SU-DHL-6 (cell line): ENCODE measurements at regions not wholly inside any gene's neighbourhood (a gene's known extent, or its start where the extent isn't known, plus 50 kb on each side); places are given as distances from the start of the nearest gene placed in this dataset.

Experiments
- EZH2phosphoT487 ChIP-seq: fragments of 200-600 bp; sonication (generic), shearing (Covaris generic); conservative IDR thresholded peaks from 2 replicates; pipeline ENCODE4 v1.6.1; 2018; ENCODE audit warnings: mild to moderate bottlenecking, antibody characterized with exemption, low read length, moderate library complexity, mixed read lengths
- TF ChIP-seq, protein P1 (sequence below): fragments of 200-600 bp; sonication (generic); IDR thresholded peaks from one replicate; pipeline ENCODE4 v1.5.1; 2017; ENCODE audit warnings: antibody characterized with exemption, mild to moderate bottlenecking, low read length, moderate library complexity; ENCODE audit not compliant: insufficient read depth, poor library complexity, severe bottlenecking

DNA sequence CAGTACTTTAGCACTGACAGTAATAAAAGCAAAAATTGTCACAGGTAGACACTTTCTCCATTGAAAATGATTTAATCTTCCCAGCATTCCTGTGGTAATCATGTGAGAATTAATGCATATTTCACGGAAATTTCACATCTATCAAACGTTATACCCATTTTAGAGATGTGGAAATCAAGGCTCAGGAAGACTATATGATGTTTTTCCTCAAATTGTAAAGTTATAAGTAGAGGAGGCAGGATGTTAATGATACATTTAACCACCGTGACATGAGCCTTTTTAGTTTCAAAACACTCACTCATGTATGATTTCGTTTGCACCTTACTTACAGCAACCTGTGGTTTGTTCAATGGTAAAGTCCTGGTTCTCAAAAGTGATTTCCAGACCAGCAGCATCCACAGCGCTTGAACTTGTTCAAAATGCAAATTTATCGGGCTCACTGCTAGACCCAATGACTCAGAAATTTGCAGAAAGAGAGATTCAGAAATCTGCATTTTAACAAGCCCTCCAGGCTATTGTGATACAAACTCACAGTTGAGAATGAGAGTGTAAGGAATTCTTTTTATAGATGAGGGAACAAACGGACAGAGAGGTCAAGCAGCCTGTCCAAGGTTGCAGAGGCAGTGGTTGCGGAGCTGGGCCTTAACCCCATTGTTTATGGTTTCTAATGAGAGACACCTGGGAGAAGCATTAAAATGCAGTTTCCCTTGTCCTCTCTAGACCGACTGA, 654.8 kb upstream of the TBX3 start:
- no peak for TF ChIP-seq EZH2phosphoT487
- TF ChIP-seq, protein P1, sequence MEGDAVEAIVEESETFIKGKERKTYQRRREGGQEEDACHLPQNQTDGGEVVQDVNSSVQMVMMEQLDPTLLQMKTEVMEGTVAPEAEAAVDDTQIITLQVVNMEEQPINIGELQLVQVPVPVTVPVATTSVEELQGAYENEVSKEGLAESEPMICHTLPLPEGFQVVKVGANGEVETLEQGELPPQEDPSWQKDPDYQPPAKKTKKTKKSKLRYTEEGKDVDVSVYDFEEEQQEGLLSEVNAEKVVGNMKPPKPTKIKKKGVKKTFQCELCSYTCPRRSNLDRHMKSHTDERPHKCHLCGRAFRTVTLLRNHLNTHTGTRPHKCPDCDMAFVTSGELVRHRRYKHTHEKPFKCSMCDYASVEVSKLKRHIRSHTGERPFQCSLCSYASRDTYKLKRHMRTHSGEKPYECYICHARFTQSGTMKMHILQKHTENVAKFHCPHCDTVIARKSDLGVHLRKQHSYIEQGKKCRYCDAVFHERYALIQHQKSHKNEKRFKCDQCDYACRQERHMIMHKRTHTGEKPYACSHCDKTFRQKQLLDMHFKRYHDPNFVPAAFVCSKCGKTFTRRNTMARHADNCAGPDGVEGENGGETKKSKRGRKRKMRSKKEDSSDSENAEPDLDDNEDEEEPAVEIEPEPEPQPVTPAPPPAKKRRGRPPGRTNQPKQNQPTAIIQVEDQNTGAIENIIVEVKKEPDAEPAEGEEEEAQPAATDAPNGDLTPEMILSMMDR = no peak
